Colonic mucosa (tissue), 4 donors: ENCODE measurements at regions not wholly inside any gene's neighbourhood (a gene's known extent, or its start where the extent isn't known, plus 50 kb on each side); places are given as distances from the start of the nearest gene placed in this dataset.

Source experiments
- DNase-seq: peaks from one replicate; pipeline ENCODE4 v3.0.0-alpha.2; 2020
- H3K27ac ChIP-seq: fragments of 200-600 bp; one replicate; pipeline ENCODE4 v1.8.0; 2021
- H3K27me3 ChIP-seq: fragments of 200-600 bp; one replicate; pipeline ENCODE4 v1.8.0; 2021
- H3K36me3 ChIP-seq: fragments of 200-600 bp; one replicate; pipeline ENCODE4 v1.8.0; 2021
- H3K4me1 ChIP-seq: fragments of 200-600 bp; one replicate; pipeline ENCODE4 v1.8.0; 2021; ENCODE audit warnings: mild to moderate bottlenecking
- H3K4me3 ChIP-seq: fragments of 200-600 bp; one replicate; pipeline ENCODE4 v1.8.0; 2021
- H3K9ac ChIP-seq, 2 donors: one replicate each; pipeline ENCODE4 v1.7.0; 2013; ENCODE audit warnings: control low read depth in 2 of 2, low read depth in 2 of 2, low read length in 2 of 2
- H3K9me3 ChIP-seq: fragments of 200-600 bp; one replicate; pipeline ENCODE4 v1.8.0; 2021
- intact Hi-C: fragments of 100-400 bp; cut with DNase I; formaldehyde crosslinking; loops from one replicate; pipeline ENCODE4 v1.14.1; 2022
- TF ChIP-seq, protein P1 (sequence below): fragments of 200-600 bp; IDR thresholded peaks from one replicate; pipeline ENCODE4 v1.8.0; 2022; ENCODE audit warnings: antibody characterized with exemption, mild to moderate bottlenecking
- donor health status: healthy.
- donor health status: DM: no; HTN: no; CAD: no.
- donor health status: DM: no; HTN: no; CAD: no.

- H3K36me3 ChIP-seq, result no peaks in the 10 kb centered on the region
- H3K27me3 ChIP-seq, result no peaks in the 10 kb centered on the region
- peak; percentile 63 for DNase-seq
- no peaks in the 10 kb centered on the region for H3K9me3 ChIP-seq
- no peak overlapping the region for H3K9ac ChIP-seq
- TF ChIP-seq, protein P1, sequence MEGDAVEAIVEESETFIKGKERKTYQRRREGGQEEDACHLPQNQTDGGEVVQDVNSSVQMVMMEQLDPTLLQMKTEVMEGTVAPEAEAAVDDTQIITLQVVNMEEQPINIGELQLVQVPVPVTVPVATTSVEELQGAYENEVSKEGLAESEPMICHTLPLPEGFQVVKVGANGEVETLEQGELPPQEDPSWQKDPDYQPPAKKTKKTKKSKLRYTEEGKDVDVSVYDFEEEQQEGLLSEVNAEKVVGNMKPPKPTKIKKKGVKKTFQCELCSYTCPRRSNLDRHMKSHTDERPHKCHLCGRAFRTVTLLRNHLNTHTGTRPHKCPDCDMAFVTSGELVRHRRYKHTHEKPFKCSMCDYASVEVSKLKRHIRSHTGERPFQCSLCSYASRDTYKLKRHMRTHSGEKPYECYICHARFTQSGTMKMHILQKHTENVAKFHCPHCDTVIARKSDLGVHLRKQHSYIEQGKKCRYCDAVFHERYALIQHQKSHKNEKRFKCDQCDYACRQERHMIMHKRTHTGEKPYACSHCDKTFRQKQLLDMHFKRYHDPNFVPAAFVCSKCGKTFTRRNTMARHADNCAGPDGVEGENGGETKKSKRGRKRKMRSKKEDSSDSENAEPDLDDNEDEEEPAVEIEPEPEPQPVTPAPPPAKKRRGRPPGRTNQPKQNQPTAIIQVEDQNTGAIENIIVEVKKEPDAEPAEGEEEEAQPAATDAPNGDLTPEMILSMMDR, result no peak
- H3K27ac ChIP-seq, result peak overlapping the region; percentile 72
- intact Hi-C loops, result loop anchor here (5.0 kb wide), 1 partner anchor 136 kb away; no protein-coding TSS in a partner anchor
- no peaks in the 10 kb centered on the region for H3K4me1 ChIP-seq
- no peak overlapping the region for H3K4me3 ChIP-seq
Measured at GRCh38 chr4:23741681-23742191, 148.1 kb downstream of the PPARGC1A start.

GRCh38 chr4:23737571-23737970, 152.3 kb downstream of the PPARGC1A start:
- intact Hi-C loops, result no loop called here
- Histone ChIP-seq H3K4me1 (no peaks in the 10 kb centered on the region), H3K36me3 (no peaks in the 10 kb centered on the region), H3K9ac (no peak overlapping the region), H3K27me3 (no peaks in the 10 kb centered on the region), H3K9me3 (no peaks in the 10 kb centered on the region), H3K27ac (no peak overlapping the region), H3K4me3 (no peak overlapping the region)
- TF ChIP-seq, protein P1, result no peak
- DNase-seq, result no peak

DNA sequence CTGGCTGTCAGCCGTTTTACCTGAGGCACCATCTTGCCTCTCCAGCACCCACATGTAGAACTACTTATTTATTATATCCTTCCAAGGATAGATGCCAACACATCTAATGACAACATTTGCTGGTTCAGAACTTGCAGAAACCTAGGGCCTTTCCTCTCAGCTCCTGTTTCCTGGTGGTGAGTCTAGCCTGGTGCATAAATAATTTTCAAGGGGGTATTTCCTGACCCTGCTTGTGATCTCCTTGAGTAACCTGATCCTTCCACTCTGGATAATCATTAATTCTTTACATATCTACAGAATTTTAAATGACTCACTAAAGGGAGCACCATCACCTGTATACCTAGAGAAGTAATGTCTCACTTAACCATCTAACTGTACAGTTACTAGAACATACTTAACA, 153.4 kb downstream of the PPARGC1A start:
- DNase-seq, result no peak
- Histone ChIP-seq H3K4me3 (no peak overlapping the region), H3K27ac (no peak overlapping the region), H3K9me3 (no peaks in the 10 kb centered on the region), H3K4me1 (no peaks in the 10 kb centered on the region), H3K36me3 (no peaks in the 10 kb centered on the region), H3K9ac (no peak overlapping the region), H3K27me3 (no peaks in the 10 kb centered on the region)
- TF ChIP-seq, protein P1, result no peak
- intact Hi-C loops, result no loop called here

GRCh38 chr4:23734000-23734399, 155.8 kb downstream of the PPARGC1A start:
- no peaks in the 10 kb centered on the region for H3K4me1 ChIP-seq
- H3K27me3 ChIP-seq, result no peaks in the 10 kb centered on the region
- no peaks in the 10 kb centered on the region for H3K36me3 ChIP-seq
- intact Hi-C loops, result no loop called here
- DNase-seq, result no peak
- TF ChIP-seq, protein P1, result no peak
- H3K4me3 ChIP-seq, result no peak overlapping the region
- H3K9me3 ChIP-seq, result no peaks in the 10 kb centered on the region
- no peak overlapping the region for H3K9ac ChIP-seq
- peak overlapping the region; percentile 56 for H3K27ac ChIP-seq

DNA sequence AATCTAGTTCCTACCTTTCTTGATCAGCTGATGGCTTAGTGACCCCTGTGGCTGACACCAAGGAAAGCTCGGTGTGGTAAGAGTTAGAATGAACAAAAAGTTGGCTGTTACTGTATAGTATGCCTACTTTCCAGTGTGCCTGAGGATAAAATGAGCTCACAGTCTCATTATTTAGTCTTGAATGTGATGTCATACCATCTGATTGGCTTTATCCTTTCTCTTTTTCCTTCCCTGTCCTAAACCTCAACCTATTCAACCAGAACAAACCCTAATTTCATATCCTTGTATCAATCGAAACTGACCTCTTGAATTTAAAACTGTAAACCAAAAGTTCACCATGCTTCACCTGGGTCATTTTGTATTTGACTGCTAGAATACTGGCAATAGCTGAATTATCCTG, 156.4 kb downstream of the PPARGC1A start:
- Histone ChIP-seq H3K27me3 (no peaks in the 10 kb centered on the region), H3K36me3 (no peaks in the 10 kb centered on the region), H3K9me3 (no peaks in the 10 kb centered on the region), H3K9ac (no peak overlapping the region), H3K4me3 (no peak overlapping the region), H3K27ac (peak overlapping the region; percentile 56), H3K4me1 (no peaks in the 10 kb centered on the region)
- no peak for DNase-seq
- TF ChIP-seq, protein P1, result no peak
- intact Hi-C loops, result no loop called here
